Body of pancreas (tissue), 4 donors: ENCODE measurements at regions not wholly inside any gene's neighbourhood (a gene's known extent, or its start where the extent isn't known, plus 50 kb on each side); places are given as distances from the start of the nearest gene placed in this dataset.

Experiments used
- ATAC-seq: fragments of 150-250 bp; one replicate; pipeline ENCODE4 v1.9.1; 2016
- DNase-seq, 4 donors: peaks; one replicate each; pipeline ENCODE4 v3.0.0-alpha.2; 2019
- H3K27ac ChIP-seq, 4 donors: fragments of 200-600 bp; sonication (generic); 1 replicate in 3 of 4; 2 replicates in 1 of 4; pipeline versions ENCODE4 v1.5.1 to v1.6.1; 2016 to 2019; ENCODE audit warnings: mild to moderate bottlenecking in 1 of 4, mixed read lengths in 1 of 4, moderate library complexity in 1 of 4
- H3K27me3 ChIP-seq, 2 donors: fragments of 200-600 bp; sonication (generic); one replicate each; pipeline ENCODE4 v1.6.0; 2016; ENCODE audit warnings: mild to moderate bottlenecking in 1 of 2
- H3K36me3 ChIP-seq, 2 donors: fragments of 200-600 bp; sonication (generic); replicated peaks in 1 of 2; 2 replicates each; pipeline ENCODE4 v1.5.1; 2016; ENCODE audit warnings: low read depth in 2 of 2; ENCODE audit not compliant: insufficient read depth in 1 of 2
- H3K4me1 ChIP-seq: fragments of 200-600 bp; sonication (generic); one replicate; pipeline ENCODE4 v1.6.0; 2016
- H3K4me3 ChIP-seq, 2 donors: fragments of 200-600 bp; sonication (generic); 1 replicate in 1 of 2; 2 replicates in 1 of 2; pipeline ENCODE4 v1.5.1; 2016 to 2019
- H3K9me3 ChIP-seq, 3 donors: fragments of 200-600 bp; sonication (generic); 1 replicate in 2 of 3; 2 replicates in 1 of 3; pipeline ENCODE4 v1.5.1; 2016
- CTCF ChIP-seq, 7 experiments: fragments of 450-650 bp in 4 of 7; fragments of 200-600 bp in 3 of 7; sonication (generic) in 3 of 7; IDR thresholded peaks; one replicate each; pipeline ENCODE4 v1.5.1; 2016 to 2019; ENCODE audit warnings: antibody characterized with exemption in 7 of 7
- POLR2A ChIP-seq, 3 donors: fragments of 450-650 bp; IDR thresholded peaks; one replicate each; pipeline ENCODE4 v1.6.1; 2016; ENCODE audit warnings: antibody characterized with exemption in 3 of 3, mild to moderate bottlenecking in 2 of 3
- WGBS, 2 donors: methylation state at CpG; one replicate each; pipeline ENCODE4 v1.1.5; 2017; 5-methylcytosine and 5-hydroxymethylcytosine counted together
- intact Hi-C: fragments of 100-400 bp; cut with DNase I; formaldehyde crosslinking; loops from one replicate; pipeline ENCODE4 v1.15.1; 2023

DNA sequence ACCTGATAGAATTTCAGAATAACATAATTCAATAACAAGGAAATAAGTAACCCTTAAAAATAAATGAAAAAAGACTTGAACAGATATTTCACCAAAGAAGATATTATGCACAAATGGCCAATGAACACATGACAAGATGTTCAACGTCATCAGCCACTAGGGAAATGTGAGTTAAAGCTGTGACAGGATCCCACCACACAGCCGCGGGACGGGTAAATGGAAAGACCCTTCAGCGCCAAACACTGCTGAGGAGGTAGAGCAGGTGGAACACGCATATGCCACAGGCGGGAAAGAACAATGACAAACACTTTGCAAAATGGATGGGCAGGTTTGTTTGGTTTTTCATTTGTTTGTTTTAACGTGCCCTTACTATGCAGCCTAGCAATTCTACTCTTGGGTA, 86.1 kb upstream of the RNF32 start:
- ATAC-seq: no peak
- Histone ChIP-seq H3K9me3 (no peaks in the 10 kb centered on the region), H3K27me3 (no peaks in the 10 kb centered on the region), H3K27ac (no peak overlapping the region), H3K4me1 (no peaks in the 10 kb centered on the region), H3K36me3 (no peaks in the 10 kb centered on the region), H3K4me3 (no peak overlapping the region)
- TF ChIP-seq CTCF (IDR thresholded peaks at IDR 0.05) (no peak), POLR2A (IDR thresholded peaks at IDR 0.05) (no peak)
- intact Hi-C loops: no loop called here
- WGBS, 2 donors: 83 to 90% methylated on average over 8 of the region's 8 CpGs
- no peak for DNase-seq

- TF ChIP-seq POLR2A (IDR thresholded peaks at IDR 0.05) (no peak), CTCF (IDR thresholded peaks at IDR 0.05) (no peak)
- Histone ChIP-seq H3K9me3 (no peaks in the 10 kb centered on the region), H3K36me3 (no peaks in the 10 kb centered on the region), H3K4me1 (no peaks in the 10 kb centered on the region), H3K4me3 (no peak overlapping the region), H3K27me3 (no peaks in the 10 kb centered on the region), H3K27ac (no peak overlapping the region)
- WGBS, 2 donors: 89 to 94% methylated on average over 9 of the region's 9 CpGs
- intact Hi-C loops: no loop called here
- ATAC-seq (no peak), DNase-seq (no peak)
Measured at GRCh38 chr7:156549636-156550035, 90.9 kb upstream of the RNF32 start.

DNA sequence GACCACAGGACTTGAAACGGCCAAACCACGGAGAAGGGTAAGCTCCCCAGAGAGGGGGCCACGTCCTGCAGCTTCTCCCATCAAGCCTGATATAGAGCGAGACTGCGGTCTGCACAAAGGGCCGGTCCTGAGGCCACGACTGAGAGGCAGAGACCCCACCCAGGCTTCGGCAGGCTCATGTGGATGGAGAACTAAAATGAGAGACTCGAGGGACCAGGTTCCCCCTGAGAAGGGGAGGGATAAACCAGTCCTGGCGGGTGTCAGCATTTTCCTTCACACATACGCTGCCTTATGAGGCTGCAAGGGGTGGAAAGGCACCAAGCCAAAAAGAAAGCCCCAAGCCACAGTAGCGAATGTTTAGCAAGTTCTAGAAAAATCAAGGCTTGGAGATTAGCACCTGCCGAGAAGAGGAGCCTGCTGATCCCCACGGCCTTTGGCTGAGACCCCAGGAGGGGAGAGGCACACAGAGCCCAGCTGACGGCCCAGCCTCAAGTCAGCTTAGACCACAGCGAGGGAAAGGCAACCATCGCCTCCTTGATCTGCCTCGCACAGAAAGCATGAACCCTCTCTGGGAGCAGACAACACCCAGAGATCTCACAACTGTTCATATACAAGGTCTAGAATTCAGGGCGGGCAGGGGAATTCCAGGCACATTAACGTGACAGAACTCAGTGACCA, 92.6 kb upstream of the RNF32 start:
- no peaks in the 10 kb centered on the region for H3K36me3 ChIP-seq
- no peak for ATAC-seq
- 73 to 86% methylated on average over 20 of the region's 20 CpGs for WGBS, 2 donors
- H3K4me1 ChIP-seq: no peaks in the 10 kb centered on the region
- H3K27ac ChIP-seq: no peak overlapping the region
- no peaks in the 10 kb centered on the region for H3K9me3 ChIP-seq
- TF ChIP-seq CTCF (IDR thresholded peaks at IDR 0.05) (no peak), POLR2A (IDR thresholded peaks at IDR 0.05) (no peak)
- DNase-seq: no peak
- no peaks in the 10 kb centered on the region for H3K27me3 ChIP-seq
- no peak overlapping the region for H3K4me3 ChIP-seq
- intact Hi-C loops: no loop called here

DNA sequence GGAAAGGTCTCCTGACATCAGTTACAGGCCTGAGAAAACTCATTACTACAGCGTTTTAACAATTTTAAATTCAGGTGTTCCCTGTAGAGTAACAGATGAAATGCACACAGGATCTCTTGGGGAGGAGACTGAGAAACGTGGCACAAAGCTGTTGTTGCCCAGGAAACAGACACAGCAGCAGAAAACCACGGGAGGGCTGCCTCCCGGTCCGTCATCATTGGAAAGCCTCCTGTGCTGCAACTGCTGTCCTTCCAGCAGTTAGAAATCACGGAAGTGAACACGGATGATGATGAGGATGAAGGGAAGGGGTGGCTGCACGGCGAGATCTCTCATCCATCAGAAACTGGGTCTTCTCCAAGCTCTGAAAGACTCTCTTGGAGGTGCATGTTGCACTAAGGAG, 94.6 kb upstream of the RNF32 start:
- TF ChIP-seq POLR2A (IDR thresholded peaks at IDR 0.05): no peak
- TF ChIP-seq CTCF (IDR thresholded peaks at IDR 0.05): no peak

More for the DNA sequence above, 94.6 kb upstream of the RNF32 start:
- 75 to 80% methylated on average over 9 of the region's 9 CpGs for WGBS, 2 donors
- H3K27me3 ChIP-seq: no peaks in the 10 kb centered on the region
- H3K4me3 ChIP-seq: no peak overlapping the region
- H3K9me3 ChIP-seq: no peaks in the 10 kb centered on the region
- no peak for ATAC-seq
- intact Hi-C loops: no loop called here
- no peak overlapping the region for H3K27ac ChIP-seq
- no peaks in the 10 kb centered on the region for H3K36me3 ChIP-seq
- no peak for DNase-seq
- no peaks in the 10 kb centered on the region for H3K4me1 ChIP-seq
